IPS-NIHi11 (cell line): ENCODE measurements at regions not wholly inside any gene's neighbourhood (a gene's known extent, or its start where the extent isn't known, plus 50 kb on each side); places are given as distances from the start of the nearest gene placed in this dataset.
"Not testable (repeated sequence)": the region's sequence is repeated elsewhere in the genome, so short reads cannot be mapped to it uniquely, and the experiment has no call there.

Experiments used
- DNase-seq: peaks from one replicate; pipeline ENCODE4 v3.0.0; 2012; ENCODE audit warnings: mixed read lengths, low spot score

DNA sequence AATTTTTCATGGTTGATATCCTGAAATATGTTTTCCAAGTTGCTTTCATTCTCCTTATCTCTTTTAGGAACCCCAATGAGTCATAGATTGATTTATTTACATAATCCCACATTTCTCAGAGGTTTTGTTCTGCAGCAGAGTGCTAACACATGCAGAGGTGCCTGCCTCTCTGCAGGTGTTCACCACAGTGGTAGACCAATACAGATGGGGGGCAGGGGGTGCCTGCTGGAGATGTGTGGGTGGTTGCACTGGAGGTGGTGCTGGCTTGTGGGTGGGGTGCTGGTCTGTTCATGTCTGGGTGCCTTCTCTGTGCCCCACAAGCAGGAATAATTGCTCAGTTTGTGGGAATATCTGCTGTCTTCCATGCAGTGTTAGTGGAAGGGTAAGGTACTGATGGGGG is 131.1 kb downstream of the JRKL start:
- DNase-seq, result no peak

DNA sequence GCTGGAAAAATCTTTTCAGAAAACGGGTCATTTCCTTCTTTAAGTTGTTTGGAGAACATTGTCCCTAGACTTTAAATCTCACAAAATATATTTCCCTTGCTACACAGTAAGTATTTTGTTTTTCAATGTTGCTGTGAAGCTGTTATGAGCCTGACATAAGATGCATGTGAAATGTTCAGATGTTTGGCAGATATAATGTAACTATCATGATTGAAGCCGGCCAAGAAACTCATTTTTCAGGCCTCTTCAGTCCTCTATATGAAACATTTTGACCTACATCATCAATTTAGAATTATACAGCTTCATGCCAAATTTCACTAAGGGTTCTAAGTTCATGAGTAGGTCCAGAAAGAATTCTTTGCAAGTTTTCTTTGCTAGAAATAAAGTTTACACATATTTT is 133.8 kb downstream of the JRKL start:
- DNase-seq, result no peak

DNA sequence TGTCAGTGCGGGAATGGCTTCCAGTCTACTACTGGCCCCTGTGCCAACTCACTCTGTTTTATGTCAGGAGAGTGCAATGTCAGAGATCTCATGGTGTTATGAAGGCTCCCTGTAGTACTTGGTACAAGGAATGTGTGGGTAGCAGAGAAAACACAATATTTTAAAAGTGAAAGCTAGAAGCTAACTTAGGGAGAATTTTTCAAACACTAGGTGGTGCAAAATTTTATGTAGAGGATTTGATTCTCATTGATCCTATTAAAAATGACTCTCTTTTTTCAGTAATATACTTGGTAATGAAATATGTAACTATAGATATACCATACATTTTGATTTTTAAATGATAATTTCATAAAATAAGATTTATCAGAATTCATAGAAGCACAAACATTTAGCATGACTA is 134.7 kb downstream of the JRKL start:
- DNase-seq, result no peak

DNA sequence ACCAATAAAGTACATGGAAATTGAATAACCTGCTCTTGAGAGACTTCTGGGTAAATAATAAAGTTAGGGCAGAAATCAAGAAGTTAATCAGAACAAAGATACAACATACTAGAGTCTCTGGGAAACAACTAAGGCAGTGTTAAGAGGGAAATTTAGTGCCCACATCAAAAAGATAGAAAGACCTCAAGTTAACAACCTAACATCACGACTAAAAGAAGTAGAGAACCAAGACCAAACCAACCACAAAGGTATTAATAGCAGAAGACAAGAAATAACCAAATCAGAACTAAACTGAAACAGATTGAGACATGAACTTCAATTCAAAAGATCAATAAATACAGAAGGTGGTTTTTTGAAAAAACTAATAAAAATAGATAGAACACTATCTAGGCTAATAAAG is 140.7 kb downstream of the JRKL start:
- DNase-seq, result no peak

DNA sequence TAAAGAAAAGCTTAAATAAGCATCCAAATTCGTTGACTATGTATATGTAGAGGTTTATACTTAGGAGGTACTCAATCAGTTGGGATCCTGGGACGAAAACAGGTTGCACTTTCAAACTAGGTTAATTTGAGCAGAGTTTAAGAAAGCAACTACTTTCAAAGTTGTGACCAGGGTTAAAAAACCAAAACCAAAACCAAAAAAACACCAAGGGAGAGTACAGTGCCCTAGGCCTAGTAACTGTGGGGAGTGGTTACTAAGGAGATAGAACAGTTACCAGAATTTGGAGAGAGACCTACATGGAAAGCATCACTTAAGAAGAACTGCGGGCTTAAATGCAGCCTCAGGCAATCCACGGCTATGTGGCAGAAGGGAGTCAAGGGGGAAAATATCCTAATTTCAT is 148.3 kb downstream of the JRKL start:
- DNase-seq, result no peak

DNA sequence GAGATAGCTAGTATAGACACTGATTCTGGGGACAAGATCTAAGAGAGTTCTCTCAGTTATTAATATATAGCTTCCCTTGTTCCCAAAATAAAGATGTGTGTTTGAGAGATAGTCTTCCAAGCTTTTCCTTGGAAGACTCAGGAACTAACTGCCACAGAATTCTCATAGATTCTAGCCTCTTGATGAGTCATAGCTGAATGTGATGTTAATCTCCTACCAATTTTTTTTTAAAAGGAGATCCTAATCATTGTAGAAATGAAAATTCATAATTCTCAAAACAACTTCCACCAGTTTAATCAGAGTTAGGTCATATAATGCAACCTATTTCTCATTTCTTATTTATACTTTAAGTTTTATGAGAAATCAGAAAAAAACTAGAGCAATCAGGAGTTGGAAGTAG is 148.8 kb downstream of the JRKL start:
- no peak for DNase-seq

DNA sequence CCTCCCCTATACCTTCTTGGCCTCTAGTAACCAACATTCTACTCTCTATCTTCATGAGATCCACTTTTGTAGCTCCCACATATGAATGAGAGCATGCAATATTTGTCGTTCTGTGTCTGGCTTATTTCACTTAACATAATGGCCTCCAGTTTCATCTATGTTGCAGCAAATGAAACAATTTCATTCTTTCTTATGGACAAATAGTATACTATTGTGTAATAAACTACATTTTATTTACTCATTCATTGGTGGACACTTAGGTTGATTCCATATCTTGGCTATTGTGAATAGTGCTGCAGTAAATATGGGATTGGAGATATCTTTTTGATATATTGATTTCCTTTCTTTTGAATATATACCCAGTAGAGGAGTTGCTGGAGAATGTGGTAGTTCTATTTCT is 151.1 kb downstream of the JRKL start:
- DNase-seq, result no peak

DNA sequence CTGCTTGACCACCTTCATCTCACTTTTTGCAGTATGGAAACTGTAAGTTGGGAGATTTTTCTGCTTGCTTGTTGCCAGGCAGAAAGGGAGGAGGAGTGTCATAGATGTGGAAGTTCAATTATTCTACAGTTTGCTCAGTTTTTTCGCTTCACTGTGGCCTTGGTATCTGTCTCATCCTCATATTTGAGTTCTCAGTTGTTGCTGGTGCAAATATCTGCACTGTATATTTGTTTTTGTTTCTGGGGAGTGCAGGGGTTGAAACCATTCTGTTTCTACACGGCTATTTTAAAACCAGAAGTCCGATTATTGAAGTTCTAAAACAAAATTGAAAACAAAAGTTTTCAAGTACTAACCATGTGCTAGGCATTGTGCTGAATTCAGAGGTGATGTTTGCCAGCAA is 153.4 kb downstream of the JRKL start:
- no peak for DNase-seq

DNA sequence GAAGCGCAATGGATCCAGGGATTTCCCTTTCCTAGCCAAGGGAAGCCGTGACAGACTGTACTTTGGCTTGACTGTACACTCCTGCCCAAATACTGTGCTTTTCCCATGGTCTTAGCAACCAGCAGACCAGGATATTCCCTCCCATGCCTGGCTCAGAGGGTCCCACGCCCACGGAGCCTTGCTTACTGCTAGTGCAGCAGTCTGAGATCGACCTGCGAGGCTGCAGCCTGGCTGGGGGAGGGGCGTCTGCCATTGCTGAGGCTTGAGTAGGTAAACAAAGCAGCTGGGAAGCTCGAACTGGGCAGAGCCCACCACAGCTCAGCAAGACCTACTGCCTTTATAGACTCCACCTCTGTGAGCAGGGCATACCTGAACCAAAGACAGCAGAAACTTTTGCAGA is 155.4 kb downstream of the JRKL start:
- DNase-seq, result not testable (repeated sequence)

DNA sequence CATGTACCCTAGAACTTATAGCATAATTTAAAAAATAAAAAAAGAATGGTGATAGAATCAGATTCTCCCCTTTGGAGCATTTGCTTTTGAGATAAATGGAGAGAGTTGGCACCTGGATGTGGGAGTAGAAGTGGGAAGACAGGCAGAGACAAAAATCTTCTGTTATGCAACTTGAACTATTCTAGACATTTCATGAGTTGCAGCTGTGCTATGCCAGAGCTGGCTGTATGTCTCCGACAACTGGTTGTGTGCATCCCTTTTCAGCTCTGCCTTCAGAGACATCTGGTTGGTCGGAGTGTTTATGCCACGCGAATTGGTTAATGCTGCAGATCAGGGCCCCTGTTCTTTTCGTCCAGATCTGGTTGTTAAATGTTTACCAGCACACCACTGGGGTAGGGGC is 161.3 kb downstream of the JRKL start:
- DNase-seq, result no peak

DNA sequence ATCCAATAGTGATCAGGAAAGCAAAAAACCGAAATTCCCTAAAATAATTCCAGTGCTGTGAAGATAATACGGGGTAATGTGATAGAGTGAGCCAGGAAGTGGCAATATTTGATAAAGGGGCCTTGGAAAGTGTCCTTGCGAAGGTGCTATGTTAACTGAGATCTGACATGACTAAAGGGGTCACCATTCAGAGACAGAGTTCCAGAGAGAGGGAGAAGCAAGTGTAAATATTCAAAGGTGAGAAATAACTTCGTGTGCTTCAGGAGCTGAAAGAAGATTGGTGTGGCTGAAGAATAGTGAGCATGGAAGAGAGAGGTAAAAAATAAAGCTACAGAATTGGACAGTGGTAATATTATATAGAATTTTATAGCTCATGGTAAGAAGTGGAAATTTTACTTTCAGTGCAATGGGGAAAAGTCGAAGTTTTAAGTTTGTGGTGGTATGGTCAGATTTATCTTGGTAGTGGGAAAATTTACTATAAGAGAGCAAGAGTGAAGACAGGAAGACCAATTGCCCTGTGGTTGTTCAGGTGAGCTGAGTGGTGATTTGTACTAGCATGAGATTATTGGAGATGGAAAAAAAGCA is 164.5 kb downstream of the JRKL start:
- no peak for DNase-seq

DNA sequence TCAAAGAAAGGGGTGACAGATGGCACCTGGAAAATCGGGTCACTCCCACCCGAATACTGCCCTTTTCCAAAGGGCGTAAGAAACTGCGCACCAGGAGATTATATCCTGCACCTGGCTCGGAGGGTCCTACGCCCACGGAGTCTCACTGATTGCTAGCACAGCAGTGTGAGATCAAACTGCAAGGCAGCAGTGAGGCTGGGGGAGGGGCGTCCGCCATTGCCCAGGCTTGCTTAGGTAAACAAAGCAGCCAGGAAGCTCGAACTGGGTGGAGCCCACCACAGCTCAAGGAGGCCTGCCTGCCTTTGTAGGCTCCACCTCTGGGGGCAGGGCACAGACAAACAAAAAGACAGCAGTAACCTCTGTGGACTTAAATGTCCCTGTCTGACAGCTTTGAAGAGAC is 166.0 kb downstream of the JRKL start:
- DNase-seq, result not testable (repeated sequence)

DNA sequence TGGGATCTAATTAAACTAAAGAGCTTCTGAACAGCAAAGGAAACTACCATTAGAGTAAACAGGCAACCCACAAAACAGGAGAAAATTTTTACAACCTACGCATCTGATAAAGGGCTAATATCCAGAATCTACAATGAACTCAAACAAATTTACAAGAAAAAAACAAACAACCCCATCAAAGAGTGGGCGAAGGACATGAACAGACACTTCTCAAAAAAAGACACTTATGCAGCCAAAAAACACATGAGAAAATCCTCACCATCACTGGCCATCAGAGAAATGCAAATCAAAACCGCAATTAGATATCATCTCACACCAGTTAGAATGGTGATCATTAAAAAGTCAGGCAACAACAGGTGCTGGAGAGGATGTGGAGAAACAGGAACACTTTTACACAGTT is 170.9 kb downstream of the JRKL start:
- not testable (repeated sequence) for DNase-seq

DNA sequence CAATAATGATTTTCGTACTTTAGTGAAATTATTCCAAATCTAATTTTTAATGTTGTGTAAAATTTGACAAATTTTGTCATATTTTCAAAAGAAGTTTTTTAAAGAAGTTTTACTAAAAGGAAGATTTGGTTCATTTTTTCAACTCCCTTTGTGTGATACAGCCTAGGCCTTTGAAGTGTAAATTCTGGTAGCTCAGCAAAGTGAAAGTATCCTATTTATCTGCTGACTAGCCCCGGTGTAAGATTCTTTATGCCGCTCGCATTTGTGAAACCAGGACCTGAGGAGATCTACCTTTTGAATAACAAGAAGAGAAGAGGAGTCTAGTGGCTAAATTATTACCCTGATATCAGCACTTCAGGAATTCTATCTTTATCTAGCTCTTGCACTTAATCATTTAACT is 177.4 kb downstream of the JRKL start:
- no peak for DNase-seq

DNA sequence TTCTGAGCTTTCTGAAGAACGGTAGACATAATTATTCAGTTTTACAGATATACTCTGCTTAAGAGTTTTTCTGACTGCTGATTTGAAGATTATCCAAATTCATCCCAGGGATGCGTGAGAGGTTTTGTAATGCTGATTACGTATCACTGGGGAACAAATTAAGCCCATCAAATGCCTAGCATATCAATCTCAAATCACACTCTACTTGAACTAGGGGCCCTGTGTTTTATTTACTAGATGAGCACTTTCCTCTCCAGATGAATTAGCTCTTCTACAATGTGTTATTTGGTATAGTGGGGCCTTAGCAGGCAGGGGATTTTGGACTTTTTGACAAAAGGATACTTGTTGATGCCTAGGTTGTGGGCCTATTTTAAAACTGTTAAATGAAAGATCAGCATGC is 177.9 kb downstream of the JRKL start:
- DNase-seq, result no peak

DNA sequence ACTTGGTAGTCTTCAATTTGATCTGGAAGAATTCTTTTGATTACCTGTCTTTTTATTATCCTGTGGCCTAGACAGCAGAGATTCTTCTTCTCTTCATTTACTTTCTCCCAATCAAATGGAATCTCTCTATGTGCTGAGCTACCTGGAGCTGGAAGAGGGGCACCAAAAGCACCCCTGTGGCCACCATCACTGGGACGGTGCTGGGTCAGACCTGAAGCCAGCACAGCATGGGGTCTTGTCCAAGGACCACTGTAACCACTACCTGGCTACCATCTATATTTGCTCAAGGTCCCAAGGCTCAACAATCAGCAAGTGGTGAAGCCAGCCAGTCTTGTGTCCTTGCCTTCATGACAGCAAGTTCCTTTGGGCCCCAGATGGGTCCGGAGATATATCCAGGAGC is 186.6 kb downstream of the JRKL start:
- DNase-seq, result no peak

DNA sequence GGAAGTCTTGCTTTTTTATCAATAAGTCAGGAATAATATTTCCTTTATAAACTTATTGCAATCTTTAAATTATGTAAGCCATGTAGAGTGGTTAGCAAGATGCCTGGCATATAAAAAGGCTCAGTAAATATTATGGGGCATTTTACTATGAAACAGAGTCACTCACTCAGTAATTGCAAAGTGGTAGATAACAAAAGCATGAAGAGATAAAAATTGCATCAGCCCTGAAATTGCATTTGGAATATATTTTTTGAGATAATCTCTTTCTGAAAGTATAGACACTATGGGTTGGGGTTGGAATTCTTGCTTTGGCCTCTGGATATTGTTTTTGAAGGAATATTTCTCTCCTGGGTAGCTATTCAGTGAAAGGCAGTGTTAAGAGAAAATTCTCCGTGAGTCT is 188.6 kb downstream of the JRKL start:
- no peak for DNase-seq

DNA sequence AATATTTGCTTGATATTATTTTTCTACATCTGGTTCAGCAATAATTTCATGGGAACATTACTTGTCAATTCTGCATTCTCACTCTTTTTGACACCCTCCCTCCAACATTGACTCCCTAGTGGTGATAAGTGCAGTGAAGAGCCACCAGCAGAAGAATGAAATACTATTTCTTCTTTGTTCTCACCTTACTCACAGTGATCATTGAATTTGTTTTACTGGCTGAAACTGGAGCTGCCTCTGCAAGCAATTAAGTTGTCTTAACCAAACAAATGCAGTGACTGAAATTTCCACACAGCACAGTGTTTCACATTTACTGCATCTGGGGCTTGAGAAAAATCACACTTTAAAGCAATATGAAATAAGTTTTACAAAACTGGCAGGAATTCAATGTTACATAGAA is 189.8 kb downstream of the JRKL start:
- DNase-seq, result no peak

DNA sequence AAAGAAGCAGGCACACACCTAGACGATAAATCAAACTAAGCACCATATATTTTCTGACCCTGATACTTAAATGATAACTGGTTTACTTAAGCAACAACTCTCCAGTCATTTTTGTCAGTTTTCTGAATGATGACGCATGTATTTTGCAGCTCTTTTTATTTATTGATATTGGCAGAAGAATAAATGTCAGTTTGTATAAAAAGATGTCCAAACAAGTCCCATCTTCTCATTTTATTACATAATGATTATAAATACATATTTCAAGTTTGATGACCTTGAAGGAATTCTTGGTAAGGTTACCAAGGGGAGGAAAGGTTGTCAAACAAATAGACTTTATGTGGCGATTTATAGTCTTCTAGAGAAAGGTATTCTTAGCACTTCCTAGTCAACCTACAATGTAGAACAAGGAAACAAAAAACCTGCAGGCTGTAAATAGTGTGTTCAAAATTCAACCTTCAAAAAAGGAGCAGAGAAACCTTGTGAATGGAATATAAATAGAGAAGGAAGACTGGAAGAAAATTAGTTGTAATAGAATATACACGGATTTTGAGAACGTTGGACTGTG is 190.7 kb downstream of the JRKL start:
- no peak for DNase-seq

DNA sequence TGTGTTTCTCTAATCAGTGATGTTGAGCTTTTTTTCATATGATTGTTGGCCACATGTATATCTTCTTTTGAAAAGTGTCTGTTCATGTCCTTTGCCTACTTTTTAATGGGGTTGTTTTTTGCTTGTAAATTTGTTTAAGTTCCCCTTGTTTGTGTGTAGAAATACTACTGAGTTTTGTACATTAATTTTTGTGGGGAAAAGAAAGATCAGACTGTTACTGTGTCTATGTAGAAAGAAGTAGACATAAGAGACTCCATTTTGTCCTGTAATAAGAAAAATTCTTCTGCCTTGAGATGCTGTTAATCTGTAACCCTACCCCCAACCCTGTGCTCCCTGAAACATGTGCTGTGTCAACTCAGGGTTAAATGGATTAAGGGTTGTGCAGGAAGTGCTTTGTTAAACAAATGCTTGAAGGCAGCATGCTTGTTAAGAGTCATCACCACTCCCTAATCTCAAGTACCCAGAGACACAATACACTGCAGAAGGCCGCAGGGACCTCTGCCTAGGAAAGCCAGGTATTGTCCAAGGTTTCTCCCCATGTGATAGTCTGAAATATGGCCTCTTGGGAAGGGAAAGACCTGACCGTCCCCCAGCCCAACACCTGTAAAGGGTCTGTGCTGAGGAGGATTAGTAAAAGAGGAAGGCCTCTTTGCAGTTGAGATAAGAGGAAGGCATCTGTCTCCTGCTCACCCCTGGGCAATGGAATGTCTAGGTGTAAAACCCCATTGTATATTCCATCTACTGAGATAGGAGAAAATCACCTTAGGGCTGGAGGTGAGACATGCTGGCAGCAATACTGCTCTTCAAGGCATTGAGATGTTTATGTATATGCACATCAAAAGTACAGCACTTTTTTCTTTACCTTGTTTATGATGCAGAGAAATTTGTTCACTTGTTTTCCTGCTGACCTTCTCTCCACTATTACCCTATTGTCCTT is 196.4 kb downstream of the JRKL start:
- not testable (repeated sequence) for DNase-seq

DNA sequence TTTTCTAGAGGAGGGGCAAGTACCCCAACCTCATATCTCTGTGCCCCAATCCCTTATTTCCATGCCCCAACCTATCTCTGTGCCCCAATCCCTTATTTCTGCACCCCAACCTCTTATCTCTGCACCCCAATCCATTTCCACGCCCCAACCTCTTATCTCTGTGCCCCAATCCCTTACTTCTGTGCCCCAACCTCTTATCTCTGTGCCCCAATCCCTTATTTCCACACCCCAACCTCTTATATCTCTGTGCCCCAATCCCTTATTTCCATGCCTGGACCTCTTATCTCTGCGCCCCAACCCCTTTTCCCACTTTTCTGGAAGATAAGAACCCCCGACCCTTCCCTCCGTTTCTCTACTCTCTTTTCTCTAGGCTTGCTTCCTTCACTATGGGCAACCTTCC is 199.0 kb downstream of the JRKL start:
- DNase-seq, result not testable (repeated sequence)

DNA sequence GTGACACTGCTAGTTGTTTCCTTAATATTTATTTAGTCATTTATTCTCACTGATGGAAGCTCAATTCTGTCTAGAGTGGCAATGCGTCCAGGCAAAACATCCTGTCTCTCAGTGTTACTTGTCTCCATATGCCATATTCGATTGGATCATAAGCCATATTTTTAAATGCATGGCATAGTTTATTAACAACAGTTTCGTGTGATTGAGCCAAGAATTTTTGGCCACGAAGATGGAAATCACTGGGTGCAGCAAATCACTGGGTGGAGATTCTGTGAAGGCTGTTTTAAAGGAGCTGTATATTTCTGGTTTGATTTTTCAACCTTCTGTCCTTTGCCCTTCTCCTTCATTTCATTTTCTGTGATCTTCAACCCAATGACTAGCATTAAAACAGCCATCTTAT is 205.2 kb downstream of the JRKL start:
- no peak for DNase-seq

DNA sequence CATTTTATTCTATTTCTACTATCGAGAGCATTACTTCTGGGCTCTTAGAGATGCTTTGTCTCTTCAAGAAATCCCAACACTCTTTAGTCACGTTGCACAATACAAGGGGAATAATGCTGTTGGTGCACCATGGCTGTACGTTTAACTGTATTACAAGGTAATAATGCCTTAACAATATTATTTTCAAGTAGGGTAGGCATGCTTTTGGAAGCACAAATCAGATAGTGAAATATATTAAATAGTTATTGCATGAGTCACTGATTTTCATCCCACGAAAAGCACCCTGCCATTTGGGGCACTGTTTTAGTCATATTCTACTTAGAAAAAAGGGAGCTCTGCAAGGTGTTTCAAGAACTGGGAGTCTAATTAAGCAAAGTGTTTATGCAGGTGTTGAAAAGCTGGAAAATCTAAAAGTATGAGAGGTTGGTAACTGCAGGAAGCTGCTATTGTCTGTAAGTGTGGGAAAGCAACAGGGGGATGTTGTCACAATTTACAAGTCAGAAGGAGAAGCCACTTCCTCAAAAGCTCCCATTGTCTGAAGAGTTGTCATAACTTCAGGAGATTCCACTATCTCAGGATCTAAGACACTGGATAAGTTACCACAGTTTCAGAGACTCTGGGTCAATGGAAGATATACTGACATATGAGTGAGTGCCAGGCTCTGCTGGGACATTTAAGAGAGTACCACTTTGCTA is 218.2 kb downstream of the JRKL start:
- peak; percentile 41 for DNase-seq
